ENCODE measurements at regions not wholly inside any gene's neighbourhood (a gene's known extent, or its start where the extent isn't known, plus 50 kb on each side); places are given as distances from the start of the nearest gene placed in this dataset.
"Not testable (repeated sequence)": the region's sequence is repeated elsewhere in the genome, so short reads cannot be mapped to it uniquely, and the experiment has no call there.

- not testable (repeated sequence) for DNase-seq
Measured at GRCh38 chr5:38794037-38794436, 51.8 kb upstream of the OSMR start.

- no peak for DNase-seq
Measured at GRCh38 chr5:38794986-38795385, 50.8 kb upstream of the OSMR start.

- DNase-seq = no peak
Measured at GRCh38 chr5:38795986-38796741, 49.6 kb upstream of the OSMR start.

Data from DMS153 (cell line).